GM12874 (cell line): ENCODE measurements at regions not wholly inside any gene's neighbourhood (a gene's known extent, or its start where the extent isn't known, plus 50 kb on each side); places are given as distances from the start of the nearest gene placed in this dataset.

Experiments used
- TF ChIP-seq, protein P1 (sequence below): IDR thresholded peaks from 2 replicates; pipeline ENCODE4 v1.5.1; 2011; ENCODE audit warnings: low read depth, mild to moderate bottlenecking, control low read depth, low read length, moderate library complexity; ENCODE audit not compliant: insufficient read depth

DNA sequence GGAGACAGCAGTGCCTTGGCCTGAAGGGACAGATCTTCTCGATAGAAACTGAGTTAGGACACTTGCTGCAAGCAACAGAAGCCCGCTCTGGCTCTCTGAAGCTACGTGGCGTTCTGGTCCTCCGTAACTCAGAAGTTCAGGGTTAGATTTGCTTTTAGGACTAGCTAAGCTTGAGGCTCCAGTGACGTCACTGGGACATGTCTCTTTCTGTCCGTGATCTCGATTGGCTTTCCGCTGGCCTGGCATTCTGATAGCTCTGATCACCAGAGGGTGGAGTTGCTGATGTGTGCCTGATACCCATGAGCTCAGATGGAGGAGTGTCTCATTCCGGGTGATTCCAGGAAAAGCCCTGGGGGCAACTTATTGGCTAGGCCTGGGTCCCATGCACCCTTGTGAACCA, 75.0 kb downstream of the GLI2 start:
- TF ChIP-seq, protein P1, sequence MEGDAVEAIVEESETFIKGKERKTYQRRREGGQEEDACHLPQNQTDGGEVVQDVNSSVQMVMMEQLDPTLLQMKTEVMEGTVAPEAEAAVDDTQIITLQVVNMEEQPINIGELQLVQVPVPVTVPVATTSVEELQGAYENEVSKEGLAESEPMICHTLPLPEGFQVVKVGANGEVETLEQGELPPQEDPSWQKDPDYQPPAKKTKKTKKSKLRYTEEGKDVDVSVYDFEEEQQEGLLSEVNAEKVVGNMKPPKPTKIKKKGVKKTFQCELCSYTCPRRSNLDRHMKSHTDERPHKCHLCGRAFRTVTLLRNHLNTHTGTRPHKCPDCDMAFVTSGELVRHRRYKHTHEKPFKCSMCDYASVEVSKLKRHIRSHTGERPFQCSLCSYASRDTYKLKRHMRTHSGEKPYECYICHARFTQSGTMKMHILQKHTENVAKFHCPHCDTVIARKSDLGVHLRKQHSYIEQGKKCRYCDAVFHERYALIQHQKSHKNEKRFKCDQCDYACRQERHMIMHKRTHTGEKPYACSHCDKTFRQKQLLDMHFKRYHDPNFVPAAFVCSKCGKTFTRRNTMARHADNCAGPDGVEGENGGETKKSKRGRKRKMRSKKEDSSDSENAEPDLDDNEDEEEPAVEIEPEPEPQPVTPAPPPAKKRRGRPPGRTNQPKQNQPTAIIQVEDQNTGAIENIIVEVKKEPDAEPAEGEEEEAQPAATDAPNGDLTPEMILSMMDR = no peak

DNA sequence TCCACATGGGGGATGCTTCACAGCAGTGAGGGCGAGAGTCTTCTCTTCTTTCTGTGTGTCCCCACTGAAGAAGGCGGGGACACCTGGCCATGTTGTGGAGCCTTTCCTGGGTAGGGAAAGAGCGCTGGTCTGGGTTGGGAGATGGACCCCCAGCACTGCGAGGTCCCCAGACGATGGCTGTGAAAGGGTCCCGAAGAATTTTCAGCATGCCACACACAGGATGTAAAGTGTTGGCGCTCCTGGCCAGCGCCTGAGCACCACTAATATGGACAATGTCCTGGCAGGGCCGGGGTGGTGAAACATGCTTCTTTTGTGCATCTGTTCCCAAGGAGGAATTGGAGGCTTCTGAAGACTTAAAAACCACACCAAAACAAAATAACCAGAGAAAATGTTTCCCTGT, 77.2 kb downstream of the GLI2 start:
- TF ChIP-seq, protein P1 = no peak

DNA sequence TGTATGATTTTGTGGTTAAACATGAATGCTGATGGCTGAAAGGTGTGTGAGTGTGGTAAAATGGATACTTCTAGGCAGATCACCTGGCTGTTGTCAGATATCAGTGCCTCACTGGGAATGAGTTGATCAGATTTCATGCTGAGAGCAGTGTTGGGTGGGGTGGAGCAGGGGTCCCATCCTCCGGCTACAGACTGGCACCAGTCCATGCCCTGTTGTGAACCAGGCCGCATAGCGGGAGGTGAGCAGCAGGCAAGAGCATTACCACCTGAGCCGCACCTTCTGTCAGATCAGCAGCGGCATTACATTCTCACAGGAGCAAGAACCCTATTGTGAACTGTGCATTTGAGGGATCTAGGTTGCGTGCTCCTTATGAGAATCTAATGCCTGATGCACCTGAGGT, 78.7 kb downstream of the GLI2 start:
- TF ChIP-seq, protein P1 = no peak

DNA sequence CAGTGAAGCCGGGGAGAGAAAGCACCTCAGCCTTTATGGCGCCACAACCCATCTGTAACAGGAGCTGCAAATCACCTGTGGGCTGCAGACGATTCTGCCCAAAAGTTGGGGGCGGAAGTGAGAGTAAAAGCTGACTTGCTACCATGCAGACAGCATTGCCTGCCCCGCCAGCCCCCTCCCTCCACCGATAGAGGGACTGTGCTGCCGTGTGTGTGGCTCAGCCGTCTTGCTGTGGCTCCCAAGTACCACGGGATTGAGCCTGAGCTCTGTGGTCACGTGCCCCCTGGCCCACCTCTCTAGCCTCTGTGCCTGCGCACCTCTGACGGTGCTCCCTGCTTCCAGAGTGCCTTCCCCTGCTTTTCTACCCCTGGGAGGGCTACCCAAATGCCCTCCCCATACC, 79.6 kb downstream of the GLI2 start:
- TF ChIP-seq, protein P1 = no peak

DNA sequence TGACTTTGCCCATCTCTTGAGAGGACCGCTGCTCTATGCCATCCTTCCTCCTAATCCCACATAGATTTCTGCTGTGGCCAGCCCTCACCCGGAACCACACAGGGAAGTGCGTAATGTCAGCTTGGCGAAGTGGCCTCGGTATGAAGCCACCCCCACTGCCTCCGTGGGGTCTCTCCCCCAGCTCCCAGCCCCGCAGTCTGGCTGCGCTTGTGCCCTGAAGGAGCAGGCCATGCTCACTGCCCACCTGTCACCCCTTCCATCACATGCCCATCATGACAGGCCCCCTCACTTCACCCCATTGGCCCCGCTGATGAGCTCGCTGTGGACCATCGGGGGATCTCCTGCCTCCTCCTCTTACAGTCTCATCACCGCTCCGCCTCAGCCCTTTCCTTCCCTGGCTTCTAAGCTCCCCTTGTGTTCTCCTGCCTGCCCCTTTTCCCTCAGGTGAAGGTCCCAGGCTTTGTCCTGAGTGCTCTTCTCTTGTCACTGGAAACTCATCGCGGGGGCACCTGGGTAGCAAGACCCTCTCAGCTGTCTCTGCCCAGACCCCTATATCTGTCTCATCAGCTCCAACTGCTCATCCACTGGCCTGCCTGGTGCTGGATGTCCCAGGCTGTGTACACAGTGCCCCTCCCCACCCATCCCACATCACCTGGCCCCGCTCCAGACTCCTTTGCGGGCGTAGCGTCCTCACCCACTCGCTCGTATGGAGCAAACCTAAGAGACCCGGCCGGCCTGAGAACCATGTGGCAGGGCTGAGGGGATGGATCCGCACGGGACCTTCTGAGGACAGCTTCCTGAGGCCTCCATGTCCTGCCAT, 81.7 kb downstream of the GLI2 start:
- TF ChIP-seq, protein P1 = no peak

DNA sequence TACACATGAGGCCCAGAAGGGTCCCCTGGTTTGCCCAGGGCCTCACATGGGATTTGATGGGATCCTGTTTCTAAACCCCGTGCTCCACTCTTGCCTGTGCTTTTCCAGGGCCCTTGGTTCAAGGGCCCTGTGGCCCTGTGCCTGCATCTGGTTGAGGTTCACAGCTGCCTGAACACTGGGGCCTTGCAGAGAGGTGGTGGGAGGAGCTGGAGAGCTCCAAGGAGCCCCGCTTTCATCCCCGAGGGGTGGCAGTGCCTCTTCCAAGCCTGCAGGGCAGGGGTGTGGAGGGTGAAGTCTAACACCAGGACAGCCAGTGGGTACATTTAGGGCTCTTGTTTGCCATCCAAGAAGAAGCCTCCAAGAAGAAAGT, 82.3 kb downstream of the GLI2 start:
- TF ChIP-seq, protein P1 = no peak

DNA sequence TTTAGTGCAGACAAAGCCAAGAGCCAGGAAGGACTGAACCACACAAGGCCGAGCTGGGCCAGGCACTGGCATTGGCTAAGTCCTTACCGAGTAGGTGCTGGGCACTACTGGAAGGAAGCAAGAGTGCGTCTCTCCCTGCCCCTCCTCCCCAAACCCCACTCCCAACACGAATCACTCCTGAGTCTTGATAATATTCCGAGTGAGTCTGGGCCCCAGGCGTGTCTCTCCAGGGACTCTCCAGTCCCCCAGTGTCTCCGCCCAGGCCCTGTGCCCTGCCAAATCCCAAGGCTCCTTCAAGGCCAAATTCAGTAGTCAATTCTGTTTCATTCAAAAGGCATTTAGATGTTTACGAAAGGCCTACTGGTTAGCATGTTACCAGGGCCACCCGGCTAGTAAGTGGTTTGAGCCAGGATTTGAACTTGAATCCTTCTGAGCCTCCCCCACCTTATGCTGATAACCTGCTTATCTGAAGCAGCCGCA, 82.8 kb downstream of the GLI2 start:
- TF ChIP-seq, protein P1 = no peak
